CD4-positive, alpha-beta T cell (primary cell): ENCODE measurements at regions not wholly inside any gene's neighbourhood (a gene's known extent, or its start where the extent isn't known, plus 50 kb on each side); places are given as distances from the start of the nearest gene placed in this dataset.

Experiments
- ATAC-seq: fragments of 200-7000 bp; cut with Tn5 transposase; one replicate; pipeline ENCODE4 v1.10.0; 2022; ENCODE audit warnings: mild to moderate bottlenecking; ENCODE audit not compliant: poor library complexity
- CTCF ChIA-PET: fragments of 350-600 bp; sonication (Branson Sonifier 250); formaldehyde crosslinking; loops from one replicate; lab custom pipeline; 2021; ENCODE audit warnings: antibody characterized with exemption, inconsistent platforms; lab: Charles Lee
- POLR2A ChIA-PET: fragments of 350-600 bp; sonication (Branson Sonifier 250); formaldehyde crosslinking; loops from one replicate; lab custom pipeline; 2021; ENCODE audit warnings: antibody characterized with exemption, inconsistent platforms; lab: Charles Lee
- DNase-seq, 14 experiments: peaks; one replicate each; pipeline ENCODE4 v3.0.0-alpha.2; 2013 to 2020; ENCODE audit warnings: mixed read lengths in 2 of 14
- H3K27ac ChIP-seq, 2 donors: one replicate each; pipeline versions ENCODE4 v1.5.1 to v1.7.0; 2013; ENCODE audit warnings: low read length in 2 of 2, low read depth in 1 of 2, mild to moderate bottlenecking in 1 of 2
- H3K27me3 ChIP-seq, 2 experiments: 1 replicate in 1 of 2; 2 replicates in 1 of 2; pipeline versions ENCODE4 v1.6.1 to v1.7.0; 2013; ENCODE audit warnings: low read length in 2 of 2, control low read depth in 1 of 2, mild to moderate bottlenecking in 1 of 2, moderate library complexity in 1 of 2; ENCODE audit not compliant: insufficient read depth in 2 of 2, control insufficient read depth in 1 of 2
- H3K36me3 ChIP-seq: one replicate; pipeline ENCODE4 v1.6.1; 2013; ENCODE audit warnings: low read length, control low read depth; ENCODE audit not compliant: insufficient read depth
- H3K4me1 ChIP-seq: one replicate; pipeline ENCODE4 v1.6.1; 2013; ENCODE audit warnings: low read length, control low read depth; ENCODE audit not compliant: insufficient read depth
- H3K4me3 ChIP-seq: one replicate; pipeline ENCODE4 v1.5.1; 2013; ENCODE audit warnings: mild to moderate bottlenecking, low read length, moderate library complexity
- H3K9me3 ChIP-seq, 2 experiments: 1 replicate in 1 of 2; 2 replicates in 1 of 2; pipeline versions ENCODE4 v1.6.1 to v1.7.0; 2013; ENCODE audit warnings: low read length in 2 of 2, mild to moderate bottlenecking in 2 of 2, control low read depth in 1 of 2, moderate library complexity in 1 of 2; ENCODE audit not compliant: control insufficient read depth in 1 of 2, insufficient read depth in 1 of 2
- H3K27ac Mint-ChIP-seq: one replicate; pipeline ENCODE4 v1.8.0; 2020; ENCODE audit warnings: mixed read lengths
- H3K27me3 Mint-ChIP-seq: one replicate; pipeline ENCODE4 v1.8.0; 2021; ENCODE audit warnings: mixed read lengths
- H3K36me3 Mint-ChIP-seq: one replicate; pipeline ENCODE4 v1.8.0; 2021; ENCODE audit warnings: low read depth, mixed read lengths
- H3K4me1 Mint-ChIP-seq: one replicate; pipeline ENCODE4 v1.8.0; 2021; ENCODE audit warnings: low read depth, mixed read lengths
- H3K4me3 Mint-ChIP-seq: one replicate; pipeline ENCODE4 v1.8.0; 2020; ENCODE audit warnings: mild to moderate bottlenecking, mixed read lengths
- H3K9me3 Mint-ChIP-seq: one replicate; pipeline ENCODE4 v1.8.0; 2020; ENCODE audit warnings: mixed read lengths
- intact Hi-C, 2 experiments: fragments of 100-400 bp; cut with DNase I in 1 of 2; cut with micrococcal nuclease in 1 of 2; formaldehyde crosslinking; loops; one replicate each; pipeline versions ENCODE4 v1.15.1 to v1.9.0; 2023 to 2025; cut with DNase I, micrococcal nuclease
- TF ChIP-seq, protein P1 (sequence below): fragments of 200-600 bp; IDR thresholded peaks from one replicate; pipeline ENCODE4 v1.8.0; 2022; ENCODE audit warnings: antibody characterized with exemption, mild to moderate bottlenecking

DNA sequence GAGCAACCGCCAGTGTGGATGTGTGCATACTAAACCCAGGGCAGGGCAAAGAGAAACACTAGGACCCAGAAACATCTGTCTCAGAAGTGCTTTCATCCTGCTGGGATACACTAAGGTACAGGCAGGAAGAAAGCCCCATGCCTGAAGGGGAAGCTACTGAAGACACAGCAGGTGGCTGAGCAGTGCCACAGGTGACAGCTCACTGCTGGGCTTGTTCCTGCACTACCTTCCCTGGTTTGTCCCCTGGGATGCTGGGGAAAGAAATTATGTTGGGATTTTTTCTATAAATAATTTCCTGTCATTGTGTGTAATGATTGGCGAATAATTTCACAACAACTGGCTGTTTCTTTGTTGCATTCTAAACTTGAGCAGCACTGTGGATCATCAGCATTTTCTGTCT lies 245.3 kb upstream of the RAB4A start:
- TF ChIP-seq, protein P1, sequence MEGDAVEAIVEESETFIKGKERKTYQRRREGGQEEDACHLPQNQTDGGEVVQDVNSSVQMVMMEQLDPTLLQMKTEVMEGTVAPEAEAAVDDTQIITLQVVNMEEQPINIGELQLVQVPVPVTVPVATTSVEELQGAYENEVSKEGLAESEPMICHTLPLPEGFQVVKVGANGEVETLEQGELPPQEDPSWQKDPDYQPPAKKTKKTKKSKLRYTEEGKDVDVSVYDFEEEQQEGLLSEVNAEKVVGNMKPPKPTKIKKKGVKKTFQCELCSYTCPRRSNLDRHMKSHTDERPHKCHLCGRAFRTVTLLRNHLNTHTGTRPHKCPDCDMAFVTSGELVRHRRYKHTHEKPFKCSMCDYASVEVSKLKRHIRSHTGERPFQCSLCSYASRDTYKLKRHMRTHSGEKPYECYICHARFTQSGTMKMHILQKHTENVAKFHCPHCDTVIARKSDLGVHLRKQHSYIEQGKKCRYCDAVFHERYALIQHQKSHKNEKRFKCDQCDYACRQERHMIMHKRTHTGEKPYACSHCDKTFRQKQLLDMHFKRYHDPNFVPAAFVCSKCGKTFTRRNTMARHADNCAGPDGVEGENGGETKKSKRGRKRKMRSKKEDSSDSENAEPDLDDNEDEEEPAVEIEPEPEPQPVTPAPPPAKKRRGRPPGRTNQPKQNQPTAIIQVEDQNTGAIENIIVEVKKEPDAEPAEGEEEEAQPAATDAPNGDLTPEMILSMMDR = no peak
- Histone ChIP-seq H3K4me1 (peaks cover 26% of the 10 kb centered on the region), H3K4me3 (no peak overlapping the region), H3K27me3 (no peaks in the 10 kb centered on the region), H3K36me3 (no peaks in the 10 kb centered on the region), H3K27ac (no peak overlapping the region), H3K9me3 (no peaks in the 10 kb centered on the region)
- H3K36me3 Mint-ChIP-seq = no peaks in the 10 kb centered on the region
- no peak for ATAC-seq
- no peaks in the 10 kb centered on the region for H3K27me3 Mint-ChIP-seq
- CTCF ChIA-PET = no interaction called here
- no peak overlapping the region for H3K27ac Mint-ChIP-seq
- H3K4me3 Mint-ChIP-seq = no peak overlapping the region
- intact Hi-C loops = no loop called here
- no peak for DNase-seq
- peaks cover 18% of the 10 kb centered on the region for H3K4me1 Mint-ChIP-seq
- POLR2A ChIA-PET = no interaction called here
- H3K9me3 Mint-ChIP-seq = no peaks in the 10 kb centered on the region

DNA sequence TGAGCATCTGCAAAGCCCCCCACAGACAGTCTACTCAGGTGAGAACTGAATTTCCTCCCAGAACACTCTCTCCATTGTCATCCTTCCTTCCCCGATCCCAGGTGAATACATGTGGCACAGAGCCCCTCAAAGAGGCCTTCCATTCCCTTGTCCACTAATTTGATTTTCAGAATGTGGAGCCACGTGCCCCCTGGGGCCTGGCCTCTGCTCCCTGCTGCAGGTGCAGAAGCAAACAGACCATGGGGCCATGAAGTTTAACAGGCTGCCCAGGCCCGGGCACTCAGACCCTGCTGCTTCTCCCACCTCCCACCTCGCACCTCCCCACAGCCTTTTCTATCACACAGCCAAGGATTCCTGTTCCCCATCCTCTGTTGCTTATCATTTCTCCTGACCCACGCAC lies 243.8 kb upstream of the RAB4A start:
- H3K4me1 ChIP-seq = peaks cover 35% of the 10 kb centered on the region
- H3K4me3 Mint-ChIP-seq = peak overlapping the region; percentile 81
- peak overlapping the region; percentile 83 for H3K27ac Mint-ChIP-seq
- no peaks in the 10 kb centered on the region for H3K9me3 ChIP-seq
- TF ChIP-seq, protein P1 = no peak
- CTCF ChIA-PET = no interaction called here
- no peaks in the 10 kb centered on the region for H3K36me3 Mint-ChIP-seq
- intact Hi-C loops = no loop called here
- POLR2A ChIA-PET = interaction anchor here (0.6 to 1.4 kb wide), 3 partner anchors 31 to 103 kb away, joined by 3 to 7 read pairs (median 6); no protein-coding TSS in a partner anchor
- peaks cover 18% of the 10 kb centered on the region for H3K4me1 Mint-ChIP-seq
- H3K27ac ChIP-seq = peak overlapping the region in 1 of 2 donors; percentile 54
- DNase-seq (no peak), ATAC-seq (no peak)
- no peaks in the 10 kb centered on the region for H3K27me3 Mint-ChIP-seq
- no peaks in the 10 kb centered on the region for H3K27me3 ChIP-seq
- peak overlapping the region; percentile 39 for H3K4me3 ChIP-seq
- H3K36me3 ChIP-seq = no peaks in the 10 kb centered on the region
- no peaks in the 10 kb centered on the region for H3K9me3 Mint-ChIP-seq

DNA sequence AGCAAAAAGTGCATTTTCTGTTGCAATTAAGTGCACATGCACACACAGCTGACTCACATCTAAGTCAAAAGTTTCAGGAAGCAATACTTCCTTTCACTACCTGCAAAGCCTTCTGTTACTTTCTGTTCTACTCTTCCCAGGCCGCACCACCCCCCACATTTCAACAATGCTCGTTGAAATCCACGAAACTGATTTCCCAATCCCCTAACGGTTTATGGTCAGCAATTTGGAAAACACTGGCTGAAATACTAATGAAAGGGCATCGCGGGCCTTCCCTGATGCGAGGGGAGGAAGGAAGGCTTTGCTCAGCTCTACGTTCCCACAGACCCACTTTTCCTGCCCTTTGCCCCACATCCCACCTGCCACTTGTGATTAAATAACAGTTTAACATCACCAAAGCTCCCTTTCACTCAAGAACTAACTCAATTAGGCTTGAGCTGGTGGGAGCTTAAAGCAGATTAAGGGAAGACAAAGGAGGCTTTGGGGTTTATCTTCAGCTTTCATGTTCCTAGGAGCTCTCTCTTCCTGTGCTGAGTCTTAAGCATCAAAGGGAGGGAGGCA lies 243.2 kb upstream of the RAB4A start:
- peak in 4 of 14 experiments; percentile 34 to 61 (median 48) for DNase-seq
- peak; percentile 51 for ATAC-seq
- TF ChIP-seq, protein P1 = no peak
- intact Hi-C loops = no loop called here
- Histone ChIP-seq H3K27me3 (no peaks in the 10 kb centered on the region), H3K27ac (peak overlapping the region in 1 of 2 donors; percentile 54), H3K4me3 (peak overlapping the region; percentile 39), H3K36me3 (no peaks in the 10 kb centered on the region), H3K9me3 (no peaks in the 10 kb centered on the region), H3K4me1 (peaks cover 40% of the 10 kb centered on the region)
- Mint-ChIP-seq H3K27ac (peak overlapping the region; percentile 83), H3K36me3 (no peaks in the 10 kb centered on the region), H3K4me1 (peaks cover 24% of the 10 kb centered on the region), H3K27me3 (no peaks in the 10 kb centered on the region), H3K9me3 (no peaks in the 10 kb centered on the region), H3K4me3 (peak overlapping the region; percentile 81)
- POLR2A ChIA-PET = interaction anchor here (0.6 to 1.4 kb wide), 4 partner anchors 30 to 1913 kb away, joined by 3 to 7 read pairs (median 4); no protein-coding TSS in a partner anchor
- CTCF ChIA-PET = no interaction called here
